OCI-LY1 (cell line): ENCODE measurements at regions not wholly inside any gene's neighbourhood (a gene's known extent, or its start where the extent isn't known, plus 50 kb on each side); places are given as distances from the start of the nearest gene placed in this dataset.

ENCODE experiments used
- CTCF ChIP-seq: fragments of 200-600 bp; sonication (generic), shearing (Covaris generic); IDR thresholded peaks from 2 replicates; pipeline ENCODE4 v1.5.1; 2017; ENCODE audit warnings: mild to moderate bottlenecking, antibody characterized with exemption, low read length, moderate library complexity, mixed read lengths
- EZH2 ChIP-seq: fragments of 200-600 bp; sonication (generic), shearing (Covaris generic); IDR thresholded peaks from 2 replicates; pipeline ENCODE4 v1.8.0; 2017; ENCODE audit warnings: borderline replicate concordance, mixed run types, mild to moderate bottlenecking, antibody characterized with exemption, low read length, moderate library complexity, mixed read lengths

GRCh38 chr10:45209888-45210287 lies 105.5 kb downstream of the OR13A1 start:
- no peak for TF ChIP-seq CTCF
- no peak for TF ChIP-seq EZH2
